K562 (cell line): ENCODE measurements at regions not wholly inside any gene's neighbourhood (a gene's known extent, or its start where the extent isn't known, plus 50 kb on each side); places are given as distances from the start of the nearest gene placed in this dataset.
A peak's percentile ranks its signal among the peaks of the same experiment; 100 is the strongest.

ENCODE experiments used
- ATAC-seq: fragments of 200-7000 bp; cut with Tn5 transposase; 3 replicates; pipeline ENCODE4 v1.9.1; 2020; ENCODE audit warnings: moderate library complexity
- BruUV-seq: library from RNA; stranded (reverse); fragments of 400-500 nt; replicated peaks from 2 replicates; lab custom pipeline; 2021; lab: Mats Ljungman, UMichigan
- CTCF ChIA-PET: fragments of 300-600 bp; formaldehyde crosslinking; extraction: SDS; loops from one replicate; lab custom pipeline; 2021; ENCODE audit warnings: low intra/inter-chr PET ratio; lab: Yijun Ruan, JAX
- POLR2A ChIA-PET: fragments of 300-600, 350-650 bp; sonication (Branson Sonifier 250); formaldehyde crosslinking; extraction: SDS; loops from one replicate; lab custom pipeline; 2021; ENCODE audit warnings: antibody characterized with exemption, inconsistent platforms; lab: Yijun Ruan, JAX
- DNase-seq, 4 experiments: peaks; one replicate each; pipeline versions ENCODE4 v3.0.0 to v3.0.0-alpha.2; 2011 to 2018; ENCODE audit warnings: low spot score in 3 of 4, mixed read lengths in 3 of 4; ENCODE audit errors: extremely low read depth in 1 of 4
- FAIRE-seq: peaks from 2 replicates; lab custom pipeline; 2011; peaks lifted over from hg19 to GRCh38; lab: Jason Lieb, UNC
- H2AFZ ChIP-seq: 2 replicates; pipeline ENCODE4 v1.6.0; 2011; ENCODE audit warnings: low read depth, low read length, control low read depth, inconsistent platforms
- H3K27ac ChIP-seq: fragments of 200-600 bp; 3 replicates; pipeline ENCODE4 v1.8.0; 2011; ENCODE audit warnings: low read depth, mild to moderate bottlenecking, control low read depth, inconsistent platforms, low read length, moderate library complexity, mixed read lengths; ENCODE audit errors: extremely low read depth
- H3K27me3 ChIP-seq, 2 experiments: fragments of 300-600 bp in 1 of 2; 2 replicates in 1 of 2; 3 replicates in 1 of 2; pipeline versions ENCODE4 v1.6.0 to v1.8.0; 2011; ENCODE audit warnings: inconsistent platforms in 2 of 2, low read length in 2 of 2, mild to moderate bottlenecking in 1 of 2, mixed read lengths in 1 of 2, moderate library complexity in 1 of 2; ENCODE audit not compliant: control insufficient read depth in 2 of 2, insufficient read depth in 2 of 2
- H3K36me3 ChIP-seq: fragments of 300-600 bp; 3 replicates; pipeline ENCODE4 v1.8.0; 2011; ENCODE audit warnings: mild to moderate bottlenecking, low read length, inconsistent platforms; ENCODE audit not compliant: control insufficient read depth, insufficient read depth
- H3K4me1 ChIP-seq, 2 experiments: fragments of 200-600 bp in 1 of 2; replicated peaks in 1 of 2; 2 replicates in 1 of 2; 3 replicates in 1 of 2; pipeline versions ENCODE4 v1.5.1 to v1.8.0; 2011; ENCODE audit warnings: inconsistent platforms in 2 of 2, low read length in 2 of 2, mild to moderate bottlenecking in 1 of 2, mixed read lengths in 1 of 2, moderate library complexity in 1 of 2; ENCODE audit not compliant: control insufficient read depth in 2 of 2, insufficient read depth in 2 of 2
- H3K4me2 ChIP-seq: 2 replicates; pipeline ENCODE4 v1.6.1; 2011; ENCODE audit warnings: low read length, control low read depth, inconsistent platforms, mixed read lengths; ENCODE audit not compliant: insufficient read depth
- H3K4me3 ChIP-seq: fragments of 200-600 bp; sonication (generic), shearing (Covaris generic); 2 replicates; pipeline ENCODE4 v1.5.1; 2016; ENCODE audit warnings: control low read depth, inconsistent platforms
- H3K79me2 ChIP-seq: fragments of 200-600 bp; 3 replicates; pipeline ENCODE4 v1.8.0; 2011; ENCODE audit warnings: low read length, inconsistent platforms; ENCODE audit not compliant: control insufficient read depth, insufficient read depth
- H3K9ac ChIP-seq, 2 experiments: 2 replicates each; pipeline versions ENCODE4 v1.6.0 to v1.6.1; 2011; ENCODE audit warnings: low read depth in 2 of 2, low read length in 2 of 2, control low read depth in 1 of 2, inconsistent platforms in 1 of 2, mild to moderate bottlenecking in 1 of 2, mixed read lengths in 1 of 2; ENCODE audit not compliant: insufficient read depth in 1 of 2
- H3K9me1 ChIP-seq: one replicate; pipeline ENCODE4 v1.6.0; 2011; ENCODE audit warnings: inconsistent platforms, mild to moderate bottlenecking, low read length, moderate library complexity; ENCODE audit not compliant: control insufficient read depth, insufficient read depth
- H3K9me3 ChIP-seq: replicated peaks from 2 replicates; pipeline ENCODE4 v1.5.1; 2011; ENCODE audit warnings: low read depth, low read length, inconsistent platforms; ENCODE audit not compliant: control insufficient read depth, insufficient read depth
- H4K20me1 ChIP-seq: replicated peaks from 2 replicates; pipeline ENCODE4 v1.6.1; 2011; ENCODE audit warnings: low read length, inconsistent platforms, mixed read lengths; ENCODE audit not compliant: control insufficient read depth, insufficient read depth
- CEBPG ChIP-seq, 3 experiments: fragments of 200-800 bp in 1 of 3; sonication (Bioruptor generic) in 1 of 3; sonication (generic) in 1 of 3; formaldehyde crosslinking in 1 of 3; IDR thresholded peaks in 2 of 3; conservative IDR thresholded peaks in 1 of 3; 2 replicates each; pipeline versions ENCODE4 v1.6.1 to v1.8.0; 2016 to 2022; ENCODE audit warnings: missing compliant biosample characterization in 2 of 3, missing genetic modification characterization in 2 of 3, mild to moderate bottlenecking in 1 of 3, missing genetic modification reagents in 1 of 3
- SP1 ChIP-seq: sonication (generic); formaldehyde crosslinking; IDR thresholded peaks from 2 replicates; pipeline ENCODE4 v1.8.1; 2022; ENCODE audit warnings: mild to moderate bottlenecking, missing genetic modification reagents
- ZNF121 ChIP-seq: sonication (generic); formaldehyde crosslinking; conservative IDR thresholded peaks from 2 replicates; pipeline ENCODE4 v1.8.0; 2022; ENCODE audit warnings: missing genetic modification reagents
- WGBS: fragments of 100-300 bp; shearing (Covaris generic); methylation state at CpG from one replicate; pipeline ENCODE4 v1.1.6; 2016; ENCODE audit warnings: low coverage, mixed read lengths; ENCODE audit not compliant: insufficient coverage; ENCODE audit errors: missing lambda C conversion rate; 5-methylcytosine and 5-hydroxymethylcytosine counted together
- in situ Hi-C: fragments of 300-500 bp; cut with MboI; formaldehyde crosslinking; loops from 4 replicates; pipeline ENCODE4 v1.15.0; 2018; ENCODE audit warnings: inconsistent platforms, mixed read lengths
- intact Hi-C: fragments of 100-400 bp; cut with micrococcal nuclease; formaldehyde crosslinking; loops from 2 replicates; pipeline ENCODE4 v1.14.2; 2022

GRCh38 chr10:61325223-61325960 is 127.8 kb downstream of the TMEM26 start:
- 0% methylated on average over 5 of the region's 5 CpGs for WGBS
- BruUV-seq, result no TSS peak
- in situ Hi-C loops, result no loop called here

GRCh38 chr10:61323726-61324125 is 129.5 kb downstream of the TMEM26 start:
- no peak for TF ChIP-seq SP1
- TF ChIP-seq CEBPG (CRISPR knock-in tag; IDR thresholded peaks at IDR 0.05), result no peak
- TF ChIP-seq CEBPG (tag; conservative IDR thresholded peaks at IDR 0.05 in 1 of 2, IDR thresholded peaks at IDR 0.05 in 1 of 2), result peak; percentile 58 to 62
- Histone ChIP-seq H3K9me3 (no peaks in the 10 kb centered on the region), H4K20me1 (no peaks in the 10 kb centered on the region), H3K79me2 (no peaks in the 10 kb centered on the region), H3K36me3 (no peaks in the 10 kb centered on the region), H3K27ac (no peak overlapping the region), H2AFZ (no peak overlapping the region), H3K27me3 (no peaks in the 10 kb centered on the region), H3K4me2 (no peak overlapping the region), H3K9ac (no peak overlapping the region), H3K9me1 (no peaks in the 10 kb centered on the region), H3K4me1 (no peaks in the 10 kb centered on the region), H3K4me3 (no peak overlapping the region)
- CTCF ChIA-PET, result no interaction called here
- FAIRE-seq, result no peak
- intact Hi-C loops, result no loop called here
- no peak for ATAC-seq
- POLR2A ChIA-PET, result no interaction called here
- in situ Hi-C loops, result no loop called here
- DNase-seq, result no peak
- no TSS peak for BruUV-seq

More at GRCh38 chr10:61325223-61325960, 127.8 kb downstream of the TMEM26 start:
- TF ChIP-seq ZNF121 (CRISPR knock-in tag), result no peak
- TF ChIP-seq, all 486 proteins: peak for 0
- H4K20me1 ChIP-seq, result no peaks in the 10 kb centered on the region
- no peak overlapping the region for H3K27ac ChIP-seq
- H3K27me3 ChIP-seq, result no peaks in the 10 kb centered on the region
- no peaks in the 10 kb centered on the region for H3K36me3 ChIP-seq
- POLR2A ChIA-PET, result interaction anchor here (0.8 kb wide), 1 partner anchor 23 kb away, joined by 3 read pairs; no protein-coding TSS in a partner anchor
- FAIRE-seq (no peak), ATAC-seq (no peak), DNase-seq (no peak)
- H3K79me2 ChIP-seq, result no peaks in the 10 kb centered on the region
- H3K9me3 ChIP-seq, result no peaks in the 10 kb centered on the region
- H2AFZ ChIP-seq, result no peak overlapping the region
- no peaks in the 10 kb centered on the region for H3K9me1 ChIP-seq
- no peaks in the 10 kb centered on the region for H3K4me1 ChIP-seq
- no peak overlapping the region for H3K9ac ChIP-seq
- intact Hi-C loops, result no loop called here
- no peak overlapping the region for H3K4me3 ChIP-seq
- CTCF ChIA-PET, result no interaction called here
- H3K4me2 ChIP-seq, result no peak overlapping the region
